GM19239 (cell line): ENCODE measurements at regions not wholly inside any gene's neighbourhood (a gene's known extent, or its start where the extent isn't known, plus 50 kb on each side); places are given as distances from the start of the nearest gene placed in this dataset.

Experiments
- DNase-seq: peaks from one replicate; pipeline ENCODE4 v3.0.0; 2011; ENCODE audit warnings: low spot score; ENCODE audit not compliant: insufficient read length
- FAIRE-seq: peaks from 2 replicates; lab custom pipeline; 2011; peaks lifted over from hg19 to GRCh38; lab: Jason Lieb, UNC

- FAIRE-seq (no peak), DNase-seq (no peak)
These were observed 131.5 kb upstream of the ZNF644 start for GRCh38 chr1:91153341-91153740.

- FAIRE-seq (no peak), DNase-seq (no peak)
These were observed 130.5 kb upstream of the ZNF644 start for GRCh38 chr1:91152331-91152730.

- DNase-seq: no peak
- no peak for FAIRE-seq
These were observed 129.9 kb upstream of the ZNF644 start for GRCh38 chr1:91151702-91152101.

GRCh38 chr1:91148641-91149069 is 126.8 kb upstream of the ZNF644 start:
- DNase-seq (no peak), FAIRE-seq (no peak)

GRCh38 chr1:91141858-91142257 is 120.0 kb upstream of the ZNF644 start:
- FAIRE-seq (no peak), DNase-seq (no peak)

GRCh38 chr1:91138959-91139358 is 117.1 kb upstream of the ZNF644 start:
- DNase-seq (no peak), FAIRE-seq (no peak)

GRCh38 chr1:91137173-91137852 is 115.5 kb upstream of the ZNF644 start:
- FAIRE-seq (no peak), DNase-seq (no peak)

- DNase-seq: no peak
- no peak for FAIRE-seq
These were observed 114.0 kb upstream of the ZNF644 start for GRCh38 chr1:91135799-91136198.

GRCh38 chr1:91133248-91133647 is 111.4 kb upstream of the ZNF644 start:
- FAIRE-seq (no peak), DNase-seq (no peak)

- DNase-seq (no peak), FAIRE-seq (no peak)
These were observed 108.6 kb upstream of the ZNF644 start for GRCh38 chr1:91130256-91130985.

GRCh38 chr1:91129458-91129857 is 107.6 kb upstream of the ZNF644 start:
- no peak for DNase-seq
- FAIRE-seq: no peak

- DNase-seq: no peak
- no peak for FAIRE-seq
These were observed 107.2 kb upstream of the ZNF644 start for GRCh38 chr1:91129017-91129416.

GRCh38 chr1:91124989-91125417 is 103.2 kb upstream of the ZNF644 start:
- FAIRE-seq: peak; percentile 42
- no peak for DNase-seq

- FAIRE-seq: no peak
- DNase-seq: no peak
These were observed 102.6 kb upstream of the ZNF644 start for GRCh38 chr1:91124290-91124985.

- no peak for FAIRE-seq
- no peak for DNase-seq
These were observed 101.9 kb upstream of the ZNF644 start for GRCh38 chr1:91123773-91124172.

- FAIRE-seq (no peak), DNase-seq (no peak)
These were observed 101.5 kb upstream of the ZNF644 start for GRCh38 chr1:91123319-91123718.

GRCh38 chr1:91122106-91122717 is 100.4 kb upstream of the ZNF644 start:
- DNase-seq (no peak), FAIRE-seq (no peak)

GRCh38 chr1:91121366-91121765 is 99.5 kb upstream of the ZNF644 start:
- FAIRE-seq (no peak), DNase-seq (no peak)

- DNase-seq: no peak
These were observed 99.1 kb upstream of the ZNF644 start for GRCh38 chr1:91120936-91121335.

GRCh38 chr1:91120421-91120820 is 98.6 kb upstream of the ZNF644 start:
- no peak for FAIRE-seq
- DNase-seq: no peak

More at GRCh38 chr1:91120936-91121335, 99.1 kb upstream of the ZNF644 start:
- FAIRE-seq: no peak

- DNase-seq: no peak
- no peak for FAIRE-seq
These were observed 82.9 kb upstream of the ZNF644 start for GRCh38 chr1:91104712-91105111.
